MM.1S (cell line): ENCODE measurements at regions not wholly inside any gene's neighbourhood (a gene's known extent, or its start where the extent isn't known, plus 50 kb on each side); places are given as distances from the start of the nearest gene placed in this dataset.

Source experiments
- CTCF ChIP-seq: fragments of 300-600 bp; sonication (generic); IDR thresholded peaks from 2 replicates; pipeline ENCODE4 v1.5.1; 2016; ENCODE audit warnings: antibody characterized with exemption, low read length, mixed read lengths
- EZH2 ChIP-seq: fragments of 300-600 bp; sonication (generic); optimal IDR thresholded peaks from 2 replicates; pipeline ENCODE3; 2017; ENCODE audit warnings: low read depth, mild to moderate bottlenecking, antibody characterized with exemption, low read length, mixed read lengths
- EZH2phosphoT487 ChIP-seq: fragments of 300-600 bp; sonication (generic); IDR thresholded peaks from 2 replicates; pipeline ENCODE4 v1.6.1; 2018; ENCODE audit warnings: antibody characterized with exemption, low read length

- TF ChIP-seq CTCF (no peak), EZH2 (no peak), EZH2phosphoT487 (no peak)
Observed at GRCh38 chr14:27367345-27367744, 769.5 kb upstream of the NOVA1 start.
